SK-N-SH (cell line): ENCODE measurements at regions not wholly inside any gene's neighbourhood (a gene's known extent, or its start where the extent isn't known, plus 50 kb on each side); places are given as distances from the start of the nearest gene placed in this dataset.

ENCODE experiments used
- CTCF ChIP-seq: fragments of 200-600 bp; sonication (generic); IDR thresholded peaks from 2 replicates; pipeline ENCODE4 v1.6.1; 2017; ENCODE audit warnings: antibody characterized with exemption, mild to moderate bottlenecking, moderate library complexity
- ELF1 ChIP-seq: IDR thresholded peaks from 2 replicates; pipeline ENCODE4 v1.4.0; 2012
- RCOR1 ChIP-seq: fragments of 150-350 bp; IDR thresholded peaks from 2 replicates; pipeline ENCODE4 v1.6.1; 2017; ENCODE audit warnings: antibody characterized with exemption, low read length
- SIN3A ChIP-seq: IDR thresholded peaks from 2 replicates; pipeline ENCODE4 v1.6.1; 2012; ENCODE audit warnings: low read depth, mild to moderate bottlenecking, low read length, moderate library complexity, borderline replicate concordance
- USF1 ChIP-seq: IDR thresholded peaks from 2 replicates; pipeline ENCODE4 v1.4.0; 2012; ENCODE audit warnings: low read depth, borderline replicate concordance

GRCh38 chr6:86154852-86155251, 512.2 kb upstream of the SYNCRIP start:
- TF ChIP-seq RCOR1, result no peak
- no peak for TF ChIP-seq CTCF
- TF ChIP-seq ELF1, result no peak
- no peak for TF ChIP-seq SIN3A
- TF ChIP-seq USF1, result no peak
